Lower leg skin (tissue), 4 donors: ENCODE measurements at regions not wholly inside any gene's neighbourhood (a gene's known extent, or its start where the extent isn't known, plus 50 kb on each side); places are given as distances from the start of the nearest gene placed in this dataset.
A peak's percentile ranks its signal among the peaks of the same experiment; 100 is the strongest.

Experiments used
- DNase-seq, 2 donors: peaks; one replicate each; pipeline ENCODE4 v3.0.0-alpha.2; 2019; ENCODE audit warnings: low spot score in 2 of 2
- H3K4me3 ChIP-seq: fragments of 200-600 bp; sonication (generic); 2 replicates; pipeline ENCODE4 v1.5.1; 2017; ENCODE audit warnings: mild to moderate bottlenecking, low read depth; ENCODE audit not compliant: poor library complexity, severe bottlenecking
- POLR2A ChIP-seq, 2 donors: fragments of 450-650 bp; IDR thresholded peaks; one replicate each; pipeline ENCODE4 v1.6.1; 2016 to 2017; ENCODE audit warnings: antibody characterized with exemption in 2 of 2, mild to moderate bottlenecking in 1 of 2, moderate library complexity in 1 of 2
- WGBS, 2 donors: methylation state at CpG; one replicate each; pipeline ENCODE4 v1.1.5; 2018; 5-methylcytosine and 5-hydroxymethylcytosine counted together
- intact Hi-C: fragments of 100-400 bp; cut with DNase I; formaldehyde crosslinking; loops from one replicate; pipeline ENCODE4 v1.15.0; 2023; ENCODE audit warnings: low total_unique reads
- TF ChIP-seq, protein P1 (sequence below), 3 donors: fragments of 450-650 bp; IDR thresholded peaks; one replicate each; pipeline ENCODE4 v1.5.1; 2016; ENCODE audit warnings: antibody characterized with exemption in 3 of 3, mild to moderate bottlenecking in 3 of 3, moderate library complexity in 2 of 3

DNA sequence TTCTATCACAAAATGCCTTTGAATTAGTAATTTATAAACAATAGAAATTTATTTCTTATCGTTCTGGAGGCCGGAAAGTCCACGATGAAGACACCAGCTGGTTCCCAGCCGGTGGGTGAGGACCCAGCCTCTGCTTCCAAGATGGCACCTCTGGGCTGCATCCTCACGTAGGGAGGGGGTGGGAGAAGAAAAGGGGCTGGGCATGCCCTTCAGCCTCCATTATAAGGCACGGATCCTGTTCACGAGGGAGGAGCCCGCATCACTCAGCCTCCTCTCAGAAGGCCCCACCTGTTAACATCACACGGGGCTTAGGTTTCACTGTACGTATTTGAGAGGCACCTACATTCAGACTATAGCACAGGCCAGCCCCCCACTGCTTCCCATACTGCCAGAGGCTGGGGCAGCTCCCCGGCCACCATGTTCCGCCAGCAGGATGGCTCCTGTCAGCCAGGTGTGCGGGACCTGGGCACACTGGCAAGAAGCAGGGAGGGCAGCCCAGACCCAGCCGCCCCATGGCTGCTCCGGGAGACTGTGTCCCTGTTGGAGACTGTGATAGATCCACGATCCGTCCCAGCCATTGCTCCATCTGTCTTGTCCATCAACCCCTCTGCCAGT is 131.6 kb downstream of the SOX1 start:
- no peak overlapping the region for H3K4me3 ChIP-seq
- DNase-seq, result peak in 1 of 2 donors; percentile 48
- no peak for TF ChIP-seq POLR2A (IDR thresholded peaks at IDR 0.05)
- TF ChIP-seq, protein P1, sequence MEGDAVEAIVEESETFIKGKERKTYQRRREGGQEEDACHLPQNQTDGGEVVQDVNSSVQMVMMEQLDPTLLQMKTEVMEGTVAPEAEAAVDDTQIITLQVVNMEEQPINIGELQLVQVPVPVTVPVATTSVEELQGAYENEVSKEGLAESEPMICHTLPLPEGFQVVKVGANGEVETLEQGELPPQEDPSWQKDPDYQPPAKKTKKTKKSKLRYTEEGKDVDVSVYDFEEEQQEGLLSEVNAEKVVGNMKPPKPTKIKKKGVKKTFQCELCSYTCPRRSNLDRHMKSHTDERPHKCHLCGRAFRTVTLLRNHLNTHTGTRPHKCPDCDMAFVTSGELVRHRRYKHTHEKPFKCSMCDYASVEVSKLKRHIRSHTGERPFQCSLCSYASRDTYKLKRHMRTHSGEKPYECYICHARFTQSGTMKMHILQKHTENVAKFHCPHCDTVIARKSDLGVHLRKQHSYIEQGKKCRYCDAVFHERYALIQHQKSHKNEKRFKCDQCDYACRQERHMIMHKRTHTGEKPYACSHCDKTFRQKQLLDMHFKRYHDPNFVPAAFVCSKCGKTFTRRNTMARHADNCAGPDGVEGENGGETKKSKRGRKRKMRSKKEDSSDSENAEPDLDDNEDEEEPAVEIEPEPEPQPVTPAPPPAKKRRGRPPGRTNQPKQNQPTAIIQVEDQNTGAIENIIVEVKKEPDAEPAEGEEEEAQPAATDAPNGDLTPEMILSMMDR (IDR thresholded peaks at IDR 0.05), result no peak
- intact Hi-C loops, result no loop called here
- 81% methylated on average over 16 to 17 of the region's 17 CpGs for WGBS, 2 donors

DNA sequence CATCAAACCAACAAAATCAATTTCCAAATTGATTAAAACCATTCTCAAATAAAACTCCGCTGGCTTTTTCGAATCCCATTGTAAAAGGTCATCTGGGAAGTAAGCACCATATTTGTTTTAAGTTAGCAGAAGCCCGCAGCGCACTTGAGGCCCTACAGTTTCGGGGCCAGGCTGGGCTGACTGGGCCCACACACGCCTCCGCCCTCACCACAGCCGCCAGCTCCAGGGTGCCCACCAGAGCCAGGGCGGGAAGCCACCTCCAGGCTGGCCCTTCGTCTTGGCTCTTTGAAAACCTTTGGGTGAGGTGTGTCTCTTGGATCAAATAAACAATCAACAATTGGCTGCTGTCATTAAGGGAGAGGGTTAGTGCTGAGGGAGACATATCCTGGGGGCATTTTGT is 133.3 kb downstream of the SOX1 start:
- H3K4me3 ChIP-seq, result no peak overlapping the region
- 53 to 66% methylated on average over 10 of the region's 10 CpGs for WGBS, 2 donors
- intact Hi-C loops, result no loop called here
- no peak for TF ChIP-seq POLR2A (IDR thresholded peaks at IDR 0.05)
- TF ChIP-seq, protein P1 (IDR thresholded peaks at IDR 0.05), result no peak
- DNase-seq, result peak in 1 of 2 donors; percentile 58

DNA sequence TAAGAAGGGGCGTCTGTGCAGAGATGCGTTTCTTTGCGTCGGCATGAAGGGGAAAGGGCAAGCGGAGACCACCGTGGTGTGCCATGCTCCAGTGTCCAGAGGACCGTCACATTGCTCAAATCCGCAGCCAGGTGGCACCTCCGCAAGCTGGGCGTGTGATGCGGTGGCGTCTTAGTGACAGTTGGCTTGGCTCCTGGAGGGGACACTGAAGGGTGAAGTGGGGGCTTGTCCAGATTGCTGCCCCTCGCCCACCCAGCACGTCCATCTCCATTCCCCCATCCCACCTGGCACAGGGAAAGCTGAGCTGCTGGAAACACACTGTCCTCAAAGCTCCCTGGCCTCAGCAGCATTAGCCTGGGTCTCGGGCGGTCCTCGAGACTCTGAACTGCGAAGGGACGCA is 135.3 kb downstream of the SOX1 start:
- DNase-seq, result peak in 1 of 2 donors; percentile 81
- no peak for TF ChIP-seq POLR2A (IDR thresholded peaks at IDR 0.05)
- TF ChIP-seq, protein P1 (IDR thresholded peaks at IDR 0.05), result no peak
- 92 to 94% methylated on average over 19 of the region's 19 CpGs for WGBS, 2 donors
- no peak overlapping the region for H3K4me3 ChIP-seq
- intact Hi-C loops, result no loop called here

DNA sequence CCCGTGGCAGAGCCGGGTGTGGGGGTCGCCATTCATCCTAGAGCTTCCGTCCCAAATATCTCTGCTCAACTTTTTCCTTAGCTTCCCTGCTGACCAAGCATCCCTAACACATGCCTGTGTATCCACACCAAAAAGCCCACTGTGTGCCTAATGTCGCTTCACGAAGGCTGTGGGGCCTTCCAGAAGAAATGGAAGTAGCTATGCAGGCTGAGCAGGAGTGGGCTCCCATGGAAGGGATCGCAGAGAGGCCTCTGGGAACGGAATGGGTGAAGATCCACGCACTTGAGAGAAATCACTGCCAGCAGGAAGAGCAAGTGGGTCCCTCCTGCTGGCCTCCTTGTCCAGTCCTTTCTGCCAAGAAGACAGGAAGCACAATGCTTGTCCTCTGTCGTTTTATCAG is 136.0 kb downstream of the SOX1 start:
- no peak overlapping the region for H3K4me3 ChIP-seq
- peak in 1 of 2 donors; percentile 62 for DNase-seq
- 56 to 65% methylated on average over 10 of the region's 10 CpGs for WGBS, 2 donors
- intact Hi-C loops, result no loop called here
- TF ChIP-seq, protein P1 (IDR thresholded peaks at IDR 0.05), result no peak
- no peak for TF ChIP-seq POLR2A (IDR thresholded peaks at IDR 0.05)

DNA sequence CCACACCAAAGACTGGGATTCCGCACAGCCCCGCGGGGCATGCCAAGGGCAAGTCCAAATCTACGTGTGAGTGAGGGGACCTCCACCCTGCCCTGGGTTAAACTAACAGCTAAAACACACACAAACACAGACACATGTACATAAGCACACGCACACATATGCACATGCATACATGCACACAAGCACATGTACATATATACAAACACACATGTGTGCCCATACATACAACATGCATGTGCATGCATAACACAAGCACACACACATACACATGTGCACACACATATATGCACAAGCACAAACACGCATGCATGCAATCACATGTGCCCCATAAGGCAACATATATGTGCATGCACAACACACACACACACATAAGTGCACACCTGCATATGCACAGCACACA is 136.7 kb downstream of the SOX1 start:
- intact Hi-C loops, result no loop called here
- TF ChIP-seq, protein P1 (IDR thresholded peaks at IDR 0.05), result no peak
- no peak for TF ChIP-seq POLR2A (IDR thresholded peaks at IDR 0.05)
- no peak overlapping the region for H3K4me3 ChIP-seq
- DNase-seq, result peak in 1 of 2 donors; percentile 15
- 77 to 87% methylated on average over 6 of the region's 6 CpGs for WGBS, 2 donors
